ENCODE measurements at regions not wholly inside any gene's neighbourhood (a gene's known extent, or its start where the extent isn't known, plus 50 kb on each side); places are given as distances from the start of the nearest gene placed in this dataset.

DNA sequence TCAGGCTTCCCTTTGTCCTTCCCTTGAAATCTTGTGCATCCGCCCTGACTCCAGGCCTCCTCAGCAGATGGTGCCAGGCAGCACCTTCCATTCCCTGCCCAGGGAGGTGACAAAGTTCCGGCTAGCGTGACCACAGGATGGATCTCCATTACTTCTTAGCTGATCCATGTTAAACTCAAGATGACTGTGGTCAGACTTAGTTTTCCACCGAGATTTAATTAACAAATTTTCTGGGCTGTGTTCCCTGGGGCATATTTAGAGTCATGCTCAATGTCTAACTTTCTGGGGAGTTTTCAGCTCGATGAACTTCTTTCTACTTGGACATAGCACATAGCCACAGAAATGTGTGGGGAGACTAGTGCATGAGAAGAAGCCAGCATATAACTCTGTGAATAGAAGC is 215.1 kb upstream of the SFRP2 start:
- no peak for TF ChIP-seq CTCF (IDR thresholded peaks at IDR 0.05)
- no peak for TF ChIP-seq POLR2A (IDR thresholded peaks at IDR 0.05)

Data from lower leg skin (tissue), 3 donors.